ENCODE measurements at regions not wholly inside any gene's neighbourhood (a gene's known extent, or its start where the extent isn't known, plus 50 kb on each side); places are given as distances from the start of the nearest gene placed in this dataset.

GRCh38 chr6:97674802-97675201 is 391.8 kb upstream of the MMS22L start:
- H3K4me3 ChIP-seq (replicated peaks in 1 of 2; ENCODE audit: low read depth in 2 of 2, low read length in 2 of 2): no peak overlapping the region
- peak in 1 of 2 donors; percentile 66 for DNase-seq (ENCODE audit: low read depth in 2 of 2)
- no peak for TF ChIP-seq CTCF (IDR thresholded peaks at IDR 0.05; ENCODE audit: low read depth, low read length)

GRCh38 chr6:97677626-97678025 is 394.6 kb upstream of the MMS22L start:
- TF ChIP-seq CTCF (IDR thresholded peaks at IDR 0.05; ENCODE audit: low read depth, low read length): no peak
- no peak for DNase-seq (ENCODE audit: low read depth in 2 of 2)
- no peak overlapping the region for H3K4me3 ChIP-seq (replicated peaks in 1 of 2; ENCODE audit: low read depth in 2 of 2, low read length in 2 of 2)

- DNase-seq (ENCODE audit: low read depth in 2 of 2): no peak
- H3K4me3 ChIP-seq (replicated peaks in 1 of 2; ENCODE audit: low read depth in 2 of 2, low read length in 2 of 2): no peak overlapping the region
- no peak for TF ChIP-seq CTCF (IDR thresholded peaks at IDR 0.05; ENCODE audit: low read depth, low read length)
Observed at GRCh38 chr6:97687916-97688315, 404.9 kb upstream of the MMS22L start.

GRCh38 chr6:97689078-97689754 is 406.2 kb upstream of the MMS22L start:
- DNase-seq (ENCODE audit: low read depth in 2 of 2): no peak
- TF ChIP-seq CTCF (IDR thresholded peaks at IDR 0.05; ENCODE audit: low read depth, low read length): no peak
- H3K4me3 ChIP-seq (replicated peaks in 1 of 2; ENCODE audit: low read depth in 2 of 2, low read length in 2 of 2): no peak overlapping the region

- DNase-seq (ENCODE audit: low read depth in 2 of 2): peak; percentile 2 to 77
- no peak overlapping the region for H3K4me3 ChIP-seq (replicated peaks in 1 of 2; ENCODE audit: low read depth in 2 of 2, low read length in 2 of 2)
- no peak for TF ChIP-seq CTCF (IDR thresholded peaks at IDR 0.05; ENCODE audit: low read depth, low read length)
Observed at GRCh38 chr6:97697456-97697855, 414.4 kb upstream of the MMS22L start.

- H3K4me3 ChIP-seq (replicated peaks in 1 of 2; ENCODE audit: low read depth in 2 of 2, low read length in 2 of 2): no peak overlapping the region
- no peak for TF ChIP-seq CTCF (IDR thresholded peaks at IDR 0.05; ENCODE audit: low read depth, low read length)
- no peak for DNase-seq (ENCODE audit: low read depth in 2 of 2)
Observed at GRCh38 chr6:97701801-97702200, 418.8 kb upstream of the MMS22L start.

GRCh38 chr6:97702248-97702647 is 419.2 kb upstream of the MMS22L start:
- no peak for TF ChIP-seq CTCF (IDR thresholded peaks at IDR 0.05; ENCODE audit: low read depth, low read length)
- DNase-seq (ENCODE audit: low read depth in 2 of 2): no peak

More at GRCh38 chr6:97702248-97702647, 419.2 kb upstream of the MMS22L start:
- H3K4me3 ChIP-seq (replicated peaks in 1 of 2; ENCODE audit: low read depth in 2 of 2, low read length in 2 of 2): no peak overlapping the region
